Breast epithelium (tissue), 4 donors: ENCODE measurements at regions not wholly inside any gene's neighbourhood (a gene's known extent, or its start where the extent isn't known, plus 50 kb on each side); places are given as distances from the start of the nearest gene placed in this dataset.

Source experiments
- DNase-seq, 2 donors: peaks; one replicate each; pipeline ENCODE4 v3.0.0-alpha.2; 2019; ENCODE audit warnings: low spot score in 2 of 2
- H3K27ac ChIP-seq, 2 donors: fragments of 200-600 bp; sonication (generic) in 1 of 2; one replicate each; pipeline ENCODE4 v1.5.1; 2016 to 2019; ENCODE audit warnings: mild to moderate bottlenecking in 1 of 2
- H3K27me3 ChIP-seq, 2 donors: fragments of 200-600 bp; sonication (generic) in 1 of 2; one replicate each; pipeline versions ENCODE4 v1.5.1 to v1.6.0; 2017 to 2019; ENCODE audit warnings: control low read depth in 1 of 2, mild to moderate bottlenecking in 1 of 2
- H3K36me3 ChIP-seq: fragments of 200-600 bp; one replicate; pipeline ENCODE4 v1.5.1; 2019
- H3K4me1 ChIP-seq, 2 donors: fragments of 200-600 bp; sonication (generic); one replicate each; pipeline ENCODE4 v1.5.1; 2016 to 2019; ENCODE audit warnings: control low read depth in 1 of 2
- H3K4me3 ChIP-seq, 3 donors: fragments of 200-600 bp; sonication (generic); 1 replicate in 2 of 3; 2 replicates in 1 of 3; pipeline ENCODE4 v1.5.1; 2016 to 2019; ENCODE audit warnings: mild to moderate bottlenecking in 3 of 3, moderate library complexity in 2 of 3
- H3K9me3 ChIP-seq, 2 donors: fragments of 200-600 bp; sonication (generic) in 1 of 2; one replicate each; pipeline ENCODE4 v1.5.1; 2016 to 2019; ENCODE audit warnings: control low read depth in 1 of 2
- CTCF ChIP-seq, 3 donors: fragments of 450-650 bp; IDR thresholded peaks; one replicate each; pipeline ENCODE4 v1.5.1; 2016 to 2017; ENCODE audit warnings: antibody characterized with exemption in 3 of 3, mild to moderate bottlenecking in 3 of 3, moderate library complexity in 3 of 3
- POLR2A ChIP-seq: fragments of 450-650 bp; IDR thresholded peaks from one replicate; pipeline ENCODE4 v1.6.1; 2016; ENCODE audit warnings: antibody characterized with exemption, mild to moderate bottlenecking, moderate library complexity
- POLR2AphosphoS5 ChIP-seq, 3 donors: sonication (generic); formaldehyde crosslinking; IDR thresholded peaks; one replicate each; pipeline ENCODE4 v1.6.1; 2017; ENCODE audit warnings: antibody characterized with exemption in 3 of 3
- intact Hi-C: fragments of 100-400 bp; cut with DNase I; formaldehyde crosslinking; loops from one replicate; pipeline ENCODE4 v1.15.1; 2023; ENCODE audit warnings: low total_unique reads

- Histone ChIP-seq H3K4me3 (no peak overlapping the region), H3K27me3 (no peaks in the 10 kb centered on the region), H3K9me3 (no peaks in the 10 kb centered on the region), H3K27ac (no peak overlapping the region), H3K36me3 (no peaks in the 10 kb centered on the region), H3K4me1 (no peaks in the 10 kb centered on the region)
- DNase-seq: no peak
- intact Hi-C loops: no loop called here
- no peak for TF ChIP-seq POLR2A
- no peak for TF ChIP-seq CTCF (IDR thresholded peaks at IDR 0.05)
- TF ChIP-seq POLR2AphosphoS5 (IDR thresholded peaks at IDR 0.05): no peak
Observed at GRCh38 chr5:166251786-166252185, 2039.7 kb upstream of the WWC1 start.

DNA sequence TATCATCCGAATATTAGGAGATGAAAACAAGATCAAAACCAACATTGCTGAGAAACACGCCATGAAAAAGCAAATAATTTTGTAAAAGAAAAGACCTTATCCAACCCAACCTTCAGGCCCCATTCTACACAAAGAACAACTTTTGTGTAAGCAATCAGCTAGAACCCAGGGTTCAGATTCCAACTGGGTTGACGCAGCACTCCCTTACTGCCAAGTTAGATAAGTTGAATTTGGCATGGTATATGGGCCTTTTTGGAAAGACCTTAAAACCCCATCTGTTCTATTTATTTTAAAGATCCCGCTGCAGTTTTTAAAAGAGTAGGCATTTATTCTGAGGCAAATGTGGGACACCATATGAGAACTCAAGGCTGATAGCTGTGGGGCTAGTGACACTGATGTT lies 2033.8 kb upstream of the WWC1 start:
- Histone ChIP-seq H3K36me3 (no peaks in the 10 kb centered on the region), H3K27ac (no peak overlapping the region), H3K4me1 (no peaks in the 10 kb centered on the region), H3K4me3 (no peak overlapping the region), H3K9me3 (no peaks in the 10 kb centered on the region), H3K27me3 (no peaks in the 10 kb centered on the region)
- intact Hi-C loops: no loop called here
- DNase-seq: no peak
- no peak for TF ChIP-seq POLR2A
- no peak for TF ChIP-seq CTCF (IDR thresholded peaks at IDR 0.05)
- TF ChIP-seq POLR2AphosphoS5 (IDR thresholded peaks at IDR 0.05): no peak

DNA sequence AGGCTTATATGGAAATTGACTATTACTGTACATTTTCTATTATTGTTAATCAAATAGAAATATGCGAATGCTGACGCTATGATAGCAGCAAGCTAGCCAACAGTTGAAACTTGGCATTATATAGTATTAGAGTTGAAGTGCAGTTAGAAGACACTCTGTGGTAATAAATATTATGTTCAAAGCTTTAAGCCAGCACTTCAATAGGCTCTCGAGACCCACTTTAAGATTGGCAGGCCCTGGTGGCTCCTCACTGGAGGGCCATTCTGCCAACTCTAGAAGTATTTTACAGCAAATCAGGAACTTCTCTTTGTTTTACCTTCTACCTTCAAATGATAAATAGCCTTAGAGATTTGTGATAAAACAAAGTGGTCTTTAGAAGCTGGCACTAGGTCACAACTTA lies 2029.0 kb upstream of the WWC1 start:
- no peak overlapping the region for H3K4me3 ChIP-seq
- no peaks in the 10 kb centered on the region for H3K36me3 ChIP-seq
- intact Hi-C loops: no loop called here

GRCh38 chr5:166267907-166268306 lies 2023.5 kb upstream of the WWC1 start:
- H3K9me3 ChIP-seq: no peaks in the 10 kb centered on the region
- H3K36me3 ChIP-seq: no peaks in the 10 kb centered on the region
- H3K4me3 ChIP-seq: no peak overlapping the region
- DNase-seq: no peak
- H3K27me3 ChIP-seq: no peaks in the 10 kb centered on the region
- TF ChIP-seq POLR2AphosphoS5 (IDR thresholded peaks at IDR 0.05) (no peak), POLR2A (no peak), CTCF (IDR thresholded peaks at IDR 0.05) (no peak)
- H3K27ac ChIP-seq: no peak overlapping the region
- intact Hi-C loops: no loop called here
- no peaks in the 10 kb centered on the region for H3K4me1 ChIP-seq

More for the DNA sequence above, 2029.0 kb upstream of the WWC1 start:
- TF ChIP-seq POLR2AphosphoS5 (IDR thresholded peaks at IDR 0.05) (no peak), CTCF (IDR thresholded peaks at IDR 0.05) (no peak), POLR2A (no peak)
- no peak for DNase-seq
- no peaks in the 10 kb centered on the region for H3K9me3 ChIP-seq
- H3K4me1 ChIP-seq: no peaks in the 10 kb centered on the region
- no peaks in the 10 kb centered on the region for H3K27me3 ChIP-seq
- no peak overlapping the region for H3K27ac ChIP-seq

- Histone ChIP-seq H3K36me3 (no peaks in the 10 kb centered on the region), H3K27me3 (no peaks in the 10 kb centered on the region), H3K9me3 (no peaks in the 10 kb centered on the region), H3K27ac (no peak overlapping the region), H3K4me1 (no peaks in the 10 kb centered on the region), H3K4me3 (no peak overlapping the region)
- no peak for TF ChIP-seq POLR2A
- TF ChIP-seq CTCF (IDR thresholded peaks at IDR 0.05): no peak
- no peak for DNase-seq
- intact Hi-C loops: no loop called here
Observed at GRCh38 chr5:166270712-166271111, 2020.7 kb upstream of the WWC1 start.
